Superior temporal gyrus (tissue), 1 donor: ENCODE measurements at regions not wholly inside any gene's neighbourhood (a gene's known extent, or its start where the extent isn't known, plus 50 kb on each side); places are given as distances from the start of the nearest gene placed in this dataset.

Source experiments
- DNase-seq: peaks from one replicate; pipeline ENCODE4 v3.0.0-alpha.2; 2016; ENCODE audit errors: extremely low spot score

DNA sequence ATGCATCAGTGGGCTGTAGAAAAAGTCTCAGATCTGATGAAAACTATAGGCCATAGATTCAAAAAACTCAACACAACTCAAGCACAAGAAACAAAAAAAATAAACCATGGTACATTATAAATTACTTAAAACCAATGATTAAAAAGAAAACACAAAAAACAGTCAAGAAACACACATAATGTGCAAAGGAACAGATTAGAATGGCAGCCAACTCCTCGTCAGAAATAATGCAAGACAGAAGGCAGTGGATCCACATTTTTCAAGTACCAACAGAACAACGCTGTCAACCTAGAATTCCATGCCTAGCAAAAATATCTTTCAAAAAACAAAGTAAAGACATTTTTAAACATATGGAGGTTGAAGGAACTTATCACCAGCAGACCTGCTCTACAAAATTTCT is 69.7 kb downstream of the PSMB1 start:
- DNase-seq: no peak

DNA sequence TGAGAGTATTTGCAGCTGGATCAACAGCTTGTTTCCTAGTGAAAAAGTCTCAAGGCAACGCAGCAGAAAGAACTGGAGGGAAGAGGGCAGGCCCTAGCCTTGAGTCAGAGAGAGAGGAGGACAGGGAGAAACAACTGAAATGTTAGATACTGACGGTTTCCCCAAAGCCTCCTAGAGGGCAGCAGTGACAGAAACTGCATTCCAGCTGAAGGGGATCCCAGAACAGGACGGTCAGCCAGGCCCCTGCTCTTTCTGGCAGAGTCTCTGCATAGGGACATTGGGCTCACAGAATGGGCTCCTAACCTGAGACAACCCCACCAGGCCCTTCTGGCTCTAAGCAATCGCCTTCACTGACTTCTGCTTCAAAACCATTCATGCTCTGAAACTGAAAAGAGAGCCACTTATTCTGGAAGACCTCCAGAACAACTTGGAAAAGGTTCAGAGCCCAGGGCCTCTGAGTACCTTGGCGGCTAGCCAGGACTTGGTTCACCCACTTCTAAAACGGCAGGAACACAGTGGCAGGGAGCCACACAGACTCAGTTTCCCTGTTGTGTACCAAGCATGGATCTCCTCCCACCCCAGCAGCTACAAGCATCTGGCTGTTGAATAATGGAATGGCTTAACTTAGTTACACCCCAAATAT is 72.9 kb downstream of the PSMB1 start:
- peak; percentile 17 for DNase-seq

DNA sequence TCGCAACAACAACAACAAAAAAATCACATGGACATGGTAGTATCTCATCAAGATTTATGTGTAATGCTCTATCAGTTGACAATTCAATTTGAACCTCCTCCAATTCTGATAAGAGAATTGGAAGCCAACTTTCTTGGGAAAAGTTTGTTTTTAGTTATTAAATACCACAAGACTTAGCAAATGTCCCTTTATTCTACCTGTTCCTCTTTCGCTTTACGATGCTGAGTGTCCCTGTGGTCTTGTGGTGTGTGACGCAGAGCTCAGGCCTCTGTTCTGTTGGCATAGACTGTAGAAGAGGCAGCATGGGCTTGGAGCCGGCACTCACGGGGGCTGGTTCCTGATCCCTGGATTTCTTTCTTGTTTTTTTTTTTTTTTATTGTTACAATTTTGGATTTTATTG is 76.7 kb downstream of the PSMB1 start:
- no peak for DNase-seq

DNA sequence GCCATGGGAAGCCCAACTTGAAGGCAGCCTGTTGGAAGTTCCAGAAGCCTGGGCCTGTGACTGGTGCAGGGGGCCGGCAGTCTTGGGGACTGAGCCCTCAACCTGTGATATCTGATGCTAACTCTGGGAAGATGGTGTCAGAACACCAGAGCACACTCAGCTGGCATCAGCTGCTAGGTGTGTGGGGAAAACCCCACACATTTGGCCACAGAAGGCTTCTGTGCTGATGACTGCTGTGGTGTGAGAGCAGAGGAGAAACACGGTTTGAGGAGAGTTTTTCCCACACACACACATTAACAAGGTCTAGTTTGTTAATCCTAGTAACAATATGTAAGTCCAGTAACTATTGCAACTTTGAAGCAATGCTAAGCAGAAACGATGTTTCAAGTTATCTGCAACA is 78.0 kb downstream of the PSMB1 start:
- no peak for DNase-seq

DNA sequence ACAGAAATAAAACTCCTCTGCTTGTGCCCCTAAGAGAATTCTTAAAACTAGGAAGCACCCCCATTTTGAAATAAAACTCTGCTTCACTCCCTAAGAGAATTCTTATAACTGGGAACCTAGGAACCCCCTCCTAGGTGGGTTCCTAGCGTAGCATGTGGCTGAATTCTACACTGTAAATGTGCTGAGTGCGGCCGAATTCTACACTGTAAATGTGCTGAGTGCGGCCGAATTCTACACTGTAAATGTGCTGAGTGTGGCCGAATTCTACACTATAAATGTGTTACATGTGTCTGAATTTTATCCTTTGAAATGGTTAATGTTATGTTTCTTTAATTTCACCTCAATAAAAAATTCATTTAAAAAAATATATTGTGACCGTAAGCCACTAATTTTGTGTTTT is 79.3 kb downstream of the PSMB1 start:
- DNase-seq: no peak

DNA sequence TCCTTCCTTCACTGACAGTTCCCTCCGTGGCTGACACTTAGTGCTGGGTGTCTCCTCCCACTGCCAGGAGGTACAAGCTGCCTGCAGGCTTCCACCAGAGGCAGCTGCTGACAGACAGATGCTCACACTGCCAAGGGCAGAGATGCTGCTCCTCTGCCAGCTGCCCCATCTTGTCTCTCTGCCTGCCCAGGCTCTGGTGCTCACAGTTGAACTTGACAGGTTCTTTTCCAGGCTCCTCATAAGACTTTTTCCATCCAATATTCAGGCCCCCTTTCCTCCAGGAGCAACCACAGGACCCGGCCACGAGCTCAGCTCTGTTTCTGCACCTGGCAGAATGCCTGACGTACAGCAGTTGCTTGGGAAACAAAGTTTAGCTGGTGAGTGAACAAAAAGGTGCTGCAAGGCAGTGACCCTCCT is 79.8 kb downstream of the PSMB1 start:
- no peak for DNase-seq

DNA sequence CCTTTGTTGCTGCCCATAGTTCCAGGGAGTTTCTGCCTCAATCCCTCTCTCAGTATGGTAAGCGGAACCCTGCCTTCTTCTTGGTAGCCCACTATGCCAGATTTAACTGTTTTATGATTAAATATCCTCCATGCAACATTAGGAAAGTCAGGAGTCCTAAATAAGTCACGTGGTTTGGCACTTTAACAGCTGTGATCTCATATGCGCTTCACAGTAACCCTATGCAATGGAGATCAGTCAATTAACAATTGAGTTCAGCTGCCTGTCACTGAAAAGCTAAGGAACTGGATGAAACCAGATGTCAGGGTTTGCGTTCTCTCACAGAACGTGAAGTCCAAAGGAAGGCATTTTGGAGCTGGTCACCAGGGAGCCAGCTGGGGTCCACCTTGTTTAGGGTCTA is 81.6 kb downstream of the PSMB1 start:
- peak; percentile 33 for DNase-seq

DNA sequence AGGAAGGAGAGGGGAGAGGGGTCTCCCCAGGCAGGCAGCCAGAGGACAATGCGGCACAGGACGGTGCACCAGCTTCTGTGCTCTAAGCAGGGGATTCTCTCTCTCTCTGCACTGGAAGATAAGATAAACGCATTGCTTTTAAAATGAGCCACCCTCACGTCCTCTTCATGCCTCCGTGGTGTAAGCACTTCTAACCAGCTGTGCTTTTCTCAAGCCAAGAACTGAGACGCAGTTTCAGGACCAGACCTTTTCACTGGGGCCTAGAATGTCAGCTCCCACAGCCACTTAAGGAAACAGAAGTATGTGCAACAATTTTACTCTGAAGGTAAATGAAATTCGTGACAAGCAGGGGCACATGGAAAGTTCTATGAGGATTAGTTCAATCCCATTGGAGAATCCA is 82.4 kb downstream of the PSMB1 start:
- DNase-seq: no peak

DNA sequence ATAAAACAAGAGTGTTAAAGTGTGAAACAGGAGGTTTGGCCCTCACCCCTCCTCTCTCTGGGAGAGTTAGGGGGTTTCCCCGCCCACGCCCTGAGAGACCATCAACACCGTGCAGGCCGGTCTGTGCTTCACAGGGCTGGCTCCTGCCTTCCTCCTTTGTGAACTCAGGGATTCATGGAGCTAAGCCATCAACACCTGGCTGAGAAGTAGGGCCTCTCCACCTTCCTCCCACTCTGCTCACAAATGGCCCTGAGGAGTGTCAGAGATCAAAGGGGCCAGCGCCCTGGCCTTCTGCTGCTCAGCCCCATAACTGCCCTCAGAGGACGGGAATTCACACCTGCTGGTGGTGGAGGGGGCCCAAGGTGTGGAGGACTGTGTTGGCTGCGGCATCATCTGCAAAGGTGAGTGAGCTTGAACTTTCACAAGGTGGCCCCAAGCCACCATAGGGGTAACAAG is 88.6 kb downstream of the PSMB1 start:
- DNase-seq: no peak

DNA sequence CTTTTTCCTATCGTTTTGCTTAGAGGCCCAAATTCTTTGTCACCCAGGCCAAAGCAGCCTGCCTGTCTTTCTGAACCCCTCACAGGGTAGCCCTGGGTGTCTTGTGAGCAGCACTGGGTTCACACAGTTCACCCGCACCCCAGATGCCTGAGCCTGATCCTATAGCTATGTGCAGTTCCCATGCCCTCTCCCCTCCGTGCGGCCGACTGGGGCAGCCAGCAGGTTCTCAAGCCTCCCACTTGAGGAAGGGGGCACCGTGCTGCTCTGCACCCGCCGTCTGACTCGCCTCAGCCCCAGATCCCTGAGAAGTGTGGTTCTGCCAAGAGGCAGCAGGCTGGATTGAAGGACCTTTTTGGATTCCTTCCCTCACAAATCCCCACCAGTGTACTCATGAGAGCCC is 89.0 kb downstream of the PSMB1 start:
- DNase-seq: no peak

DNA sequence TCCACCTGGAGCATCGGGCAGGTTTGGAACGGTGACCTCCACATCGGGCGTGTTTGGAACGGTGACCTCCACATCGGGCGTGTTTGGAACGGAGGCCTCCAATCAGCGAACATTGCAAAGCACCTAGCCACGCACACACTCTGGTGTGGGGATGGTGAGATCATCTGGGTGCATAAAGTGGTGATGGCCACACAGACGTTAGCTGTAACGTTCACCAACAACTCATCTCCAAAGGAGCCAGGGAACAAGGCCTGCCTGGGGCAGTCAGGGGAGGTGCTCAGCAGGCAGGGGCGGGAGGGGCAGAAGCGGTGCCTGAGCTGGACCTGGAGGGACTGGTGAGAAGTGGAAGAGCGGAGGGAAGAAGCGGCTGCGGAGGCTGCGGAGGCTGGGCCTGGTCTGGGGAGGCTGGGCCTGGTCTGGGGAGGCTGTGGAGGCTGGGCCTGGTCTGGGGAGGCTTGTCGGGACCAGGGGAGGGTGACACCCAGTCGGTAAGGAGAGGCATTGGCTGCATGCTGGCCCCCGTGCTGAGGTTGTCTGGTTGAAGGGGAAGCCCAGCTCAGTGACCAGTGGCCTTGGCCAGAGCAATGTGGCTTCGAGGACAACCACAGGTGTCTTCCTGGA is 89.9 kb downstream of the PSMB1 start:
- DNase-seq: no peak

DNA sequence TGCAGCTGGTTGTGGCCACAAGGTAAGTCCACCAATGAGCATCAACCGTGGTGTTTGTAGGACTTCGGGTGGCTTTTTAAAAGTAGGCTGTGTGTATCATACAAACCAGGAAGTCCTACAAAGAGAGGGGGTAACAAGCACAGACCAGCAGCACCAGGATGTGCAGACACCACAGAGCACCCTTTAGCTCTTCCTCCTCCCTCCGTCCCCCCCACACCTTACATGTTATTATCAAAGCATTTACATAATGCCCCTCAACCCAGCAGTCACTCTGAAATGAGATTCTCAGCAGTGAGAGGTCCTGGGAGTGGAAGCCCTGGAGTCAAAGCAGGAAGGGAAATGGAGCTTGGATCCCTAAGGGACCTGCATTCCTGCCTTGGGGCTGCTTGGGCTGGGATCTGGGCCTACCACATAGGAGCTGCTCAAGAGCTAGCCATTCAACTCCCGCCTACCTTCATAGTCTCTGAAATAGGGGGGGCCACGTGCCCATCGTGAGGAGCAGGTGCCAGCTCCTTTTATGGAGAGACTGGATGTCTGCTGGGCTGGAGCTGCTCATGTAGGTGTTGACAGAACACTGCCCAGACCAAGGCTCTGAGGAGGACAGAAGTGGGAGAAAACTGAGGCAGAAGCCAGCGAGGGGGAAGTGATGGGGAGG is 90.6 kb downstream of the PSMB1 start:
- DNase-seq: no peak

DNA sequence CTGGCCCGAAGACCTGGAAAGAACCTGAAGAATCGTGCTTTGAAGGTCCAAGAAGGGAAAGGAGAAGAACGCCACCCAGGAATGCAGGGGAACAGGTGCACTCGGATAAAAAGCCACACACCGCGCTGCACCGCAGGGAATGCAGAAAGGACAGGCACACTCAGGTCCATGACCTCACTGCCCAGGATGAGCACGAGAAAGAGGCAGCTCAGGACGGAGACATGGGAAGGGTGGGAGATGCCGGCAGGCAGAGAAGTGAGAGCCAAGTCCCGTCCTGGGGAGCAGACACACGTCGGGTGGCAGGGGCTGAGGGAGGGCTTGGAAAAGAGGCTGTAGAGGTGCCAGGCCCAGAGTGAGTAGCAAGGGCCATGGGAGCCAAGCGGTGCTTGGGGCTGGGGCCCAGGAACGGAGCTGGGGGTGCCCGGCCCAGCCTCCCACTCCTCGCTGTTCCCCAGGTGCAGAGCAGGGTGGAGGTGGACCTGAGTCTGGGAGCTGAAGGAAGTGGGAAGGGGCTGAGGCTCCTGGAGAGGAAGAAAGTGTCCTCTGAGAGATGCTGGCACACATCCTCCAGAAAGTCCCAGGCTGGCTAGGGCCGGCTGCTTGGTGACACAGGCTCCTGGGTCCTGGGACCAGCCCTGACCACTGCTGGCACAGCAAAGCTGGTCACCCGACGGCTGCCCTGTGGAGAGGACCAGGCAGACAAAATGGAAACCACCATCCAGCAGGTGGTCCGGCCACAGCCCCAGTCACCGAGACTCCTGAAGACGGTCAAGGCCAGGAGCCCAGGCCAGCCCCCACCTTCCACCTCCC is 91.3 kb downstream of the PSMB1 start:
- DNase-seq: no peak

DNA sequence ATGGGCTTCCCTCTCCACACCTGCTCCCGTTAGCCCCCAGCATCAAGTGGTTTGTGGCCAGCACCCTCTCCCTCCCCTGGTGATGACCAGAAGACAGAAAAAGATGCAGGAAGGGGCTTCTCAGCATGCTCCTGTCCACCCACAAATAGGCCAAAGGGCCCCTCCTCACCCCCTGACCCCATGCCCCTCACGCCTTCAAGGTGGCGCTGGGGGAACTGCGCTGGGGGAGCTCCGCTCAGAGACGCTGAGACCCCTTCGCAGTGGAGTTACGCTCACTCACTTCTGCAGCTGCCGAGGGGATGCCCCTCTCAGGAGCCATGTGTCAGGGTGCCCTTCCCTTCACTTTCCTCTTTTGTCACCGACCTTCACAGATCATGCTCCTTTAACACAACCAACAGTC is 92.0 kb downstream of the PSMB1 start:
- DNase-seq: no peak

DNA sequence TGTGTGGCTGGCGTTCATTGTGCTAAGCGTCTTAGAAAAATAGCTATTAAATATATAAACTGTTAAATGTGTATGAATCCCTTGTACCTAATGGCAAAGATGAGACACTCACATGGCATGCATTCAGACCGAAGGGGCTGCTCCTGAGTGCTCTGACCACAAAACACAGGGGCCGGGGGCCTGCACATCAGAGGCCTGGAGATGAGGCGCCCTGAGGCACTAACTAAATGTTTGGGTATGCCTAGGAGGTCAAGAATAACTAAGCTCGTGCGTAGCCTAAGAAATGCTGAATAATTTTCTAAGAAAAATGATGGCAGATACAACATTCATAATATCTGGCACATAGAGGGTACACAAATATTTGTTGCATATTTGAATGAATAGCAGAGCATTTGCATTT is 92.5 kb downstream of the PSMB1 start:
- no peak for DNase-seq

DNA sequence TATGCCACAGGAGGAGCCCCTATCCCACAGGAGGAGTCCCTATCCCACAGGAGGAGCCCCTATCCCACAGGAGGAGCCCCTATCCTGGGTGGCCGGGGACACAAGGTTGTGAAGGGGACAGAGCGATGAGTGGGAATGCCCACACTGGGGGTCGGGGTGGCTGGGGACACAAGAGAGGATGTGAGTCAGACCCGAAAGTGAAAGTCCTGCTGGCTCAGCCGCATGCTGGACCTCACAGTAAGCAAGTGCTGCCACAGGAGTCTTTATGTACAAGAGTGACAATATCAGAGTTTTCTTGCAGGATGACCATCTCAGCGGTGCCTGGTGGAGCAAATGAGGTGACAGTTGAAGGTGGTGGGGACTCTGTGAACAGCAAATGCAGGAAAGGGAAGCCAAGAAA is 93.7 kb downstream of the PSMB1 start:
- no peak for DNase-seq

DNA sequence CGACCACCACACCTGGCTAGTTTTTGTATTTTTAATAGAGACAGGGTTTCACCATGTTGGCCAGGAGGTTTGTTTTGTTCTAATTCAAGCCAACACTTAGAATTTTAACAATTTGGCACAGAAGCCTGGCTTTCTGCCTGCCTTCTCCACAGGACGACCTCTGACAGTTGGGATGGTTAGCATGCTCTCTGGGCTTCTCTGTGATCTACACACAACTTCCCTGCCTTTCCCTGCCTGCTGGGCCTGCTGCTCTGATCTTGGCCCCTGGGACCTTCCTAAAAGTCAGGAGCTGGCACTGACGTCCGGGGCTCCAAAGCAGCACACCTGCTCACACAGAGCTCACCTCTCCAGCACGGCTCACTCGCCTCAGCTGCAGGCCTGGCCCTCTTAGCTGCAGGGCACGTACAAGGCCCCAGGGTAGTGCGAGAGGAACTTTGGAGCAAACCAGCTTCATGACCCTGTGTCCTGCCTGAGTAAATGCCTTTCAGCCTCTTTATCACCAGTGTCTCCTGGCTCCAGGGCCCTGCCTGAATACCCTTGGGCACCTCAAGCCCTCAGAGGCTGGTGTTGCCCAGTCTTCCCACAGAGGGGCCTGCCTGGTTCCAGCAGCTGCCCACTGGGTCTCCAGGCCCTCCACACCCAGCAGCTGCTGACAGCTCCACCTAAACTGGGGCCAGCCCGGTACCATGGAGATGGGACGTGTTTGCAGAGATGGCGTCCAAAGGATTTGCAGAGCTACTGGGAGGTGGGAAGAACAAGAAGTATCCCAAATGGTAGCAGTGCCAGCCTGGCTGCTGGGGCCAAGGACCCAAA is 96.0 kb downstream of the PSMB1 start:
- DNase-seq: no peak
